Nephron (organoid): ENCODE measurements at regions not wholly inside any gene's neighbourhood (a gene's known extent, or its start where the extent isn't known, plus 50 kb on each side); places are given as distances from the start of the nearest gene placed in this dataset.
A peak's percentile ranks its signal among the peaks of the same experiment; 100 is the strongest.

Source experiments
- H3K27ac Mint-ChIP-seq, 3 experiments: 2 replicates each; pipeline ENCODE4 v1.8.0; 2020; ENCODE audit warnings: mixed read lengths in 3 of 3, mild to moderate bottlenecking in 2 of 3, moderate library complexity in 1 of 3
- H3K27me3 Mint-ChIP-seq: 2 replicates; pipeline ENCODE4 v1.8.0; 2021; ENCODE audit warnings: low read depth, mild to moderate bottlenecking, moderate library complexity, mixed read lengths
- H3K36me3 Mint-ChIP-seq: 2 replicates; pipeline ENCODE4 v1.8.0; 2020; ENCODE audit warnings: low read depth, mixed read lengths
- H3K4me1 Mint-ChIP-seq: 2 replicates; pipeline ENCODE4 v1.8.0; 2020; ENCODE audit warnings: mixed read lengths
- H3K4me3 Mint-ChIP-seq, 3 experiments: 2 replicates each; pipeline ENCODE4 v1.8.0; 2020; ENCODE audit warnings: mild to moderate bottlenecking in 3 of 3, mixed read lengths in 3 of 3, moderate library complexity in 2 of 3
- H3K9me3 Mint-ChIP-seq: 2 replicates; pipeline ENCODE4 v1.8.0; 2020; ENCODE audit warnings: mixed read lengths
- CTCF ChIP-seq, 3 experiments: fragments of 200-600 bp; sonication (generic); IDR thresholded peaks; one replicate each; pipeline ENCODE4 v1.5.0; 2021; ENCODE audit warnings: antibody characterized with exemption in 3 of 3; ENCODE audit not compliant: unreplicated experiment in 3 of 3

- no peaks in the 10 kb centered on the region for H3K36me3 Mint-ChIP-seq
Observed at GRCh38 chr10:113980408-113981087, 63.1 kb upstream of the ADRB1 start.

GRCh38 chr10:113982296-113982695 is 61.4 kb upstream of the ADRB1 start:
- H3K9me3 Mint-ChIP-seq, result no peaks in the 10 kb centered on the region
- peak overlapping the region in 1 of 3 experiments; percentile 62 for H3K27ac Mint-ChIP-seq
- no peak for TF ChIP-seq CTCF (IDR thresholded peaks at IDR 0.05; ENCODE audit: unreplicated experiment in 3 of 3)
- H3K27me3 Mint-ChIP-seq, result peaks cover 3% of the 10 kb centered on the region
- no peak overlapping the region for H3K4me3 Mint-ChIP-seq
- H3K36me3 Mint-ChIP-seq, result no peaks in the 10 kb centered on the region
- peaks cover 6% of the 10 kb centered on the region for H3K4me1 Mint-ChIP-seq

More at GRCh38 chr10:113980408-113981087, 63.1 kb upstream of the ADRB1 start:
- Mint-ChIP-seq H3K9me3 (no peaks in the 10 kb centered on the region), H3K4me1 (peaks cover 6% of the 10 kb centered on the region), H3K4me3 (no peak overlapping the region), H3K27me3 (peaks cover 12% of the 10 kb centered on the region), H3K27ac (no peak overlapping the region)
- TF ChIP-seq CTCF (IDR thresholded peaks at IDR 0.05; ENCODE audit: unreplicated experiment in 3 of 3), result no peak

- Mint-ChIP-seq H3K9me3 (no peaks in the 10 kb centered on the region), H3K36me3 (no peaks in the 10 kb centered on the region), H3K4me3 (no peak overlapping the region), H3K27ac (peak overlapping the region in 1 of 3 experiments; percentile 62), H3K27me3 (peaks cover 7% of the 10 kb centered on the region), H3K4me1 (peaks cover 6% of the 10 kb centered on the region)
- TF ChIP-seq CTCF (IDR thresholded peaks at IDR 0.05; ENCODE audit: unreplicated experiment in 3 of 3), result no peak
Observed at GRCh38 chr10:113982769-113983168, 60.9 kb upstream of the ADRB1 start.

- Mint-ChIP-seq H3K36me3 (no peaks in the 10 kb centered on the region), H3K4me1 (peaks cover 6% of the 10 kb centered on the region), H3K9me3 (no peaks in the 10 kb centered on the region)
Observed at GRCh38 chr10:113983552-113983951, 60.1 kb upstream of the ADRB1 start.

GRCh38 chr10:113985297-113985844 is 58.3 kb upstream of the ADRB1 start:
- H3K9me3 Mint-ChIP-seq, result no peaks in the 10 kb centered on the region
- H3K36me3 Mint-ChIP-seq, result no peaks in the 10 kb centered on the region
- no peak overlapping the region for H3K27ac Mint-ChIP-seq
- peaks cover 10% of the 10 kb centered on the region for H3K27me3 Mint-ChIP-seq
- H3K4me3 Mint-ChIP-seq, result no peak overlapping the region
- TF ChIP-seq CTCF (IDR thresholded peaks at IDR 0.05; ENCODE audit: unreplicated experiment in 3 of 3), result no peak
- peaks cover 6% of the 10 kb centered on the region for H3K4me1 Mint-ChIP-seq

More at GRCh38 chr10:113983552-113983951, 60.1 kb upstream of the ADRB1 start:
- no peak for TF ChIP-seq CTCF (IDR thresholded peaks at IDR 0.05; ENCODE audit: unreplicated experiment in 3 of 3)
- Mint-ChIP-seq H3K27me3 (peaks cover 13% of the 10 kb centered on the region), H3K27ac (peak overlapping the region in 1 of 3 experiments; percentile 62), H3K4me3 (no peak overlapping the region)

GRCh38 chr10:113986316-113986715 is 57.4 kb upstream of the ADRB1 start:
- no peak overlapping the region for H3K4me3 Mint-ChIP-seq
- TF ChIP-seq CTCF (IDR thresholded peaks at IDR 0.05; ENCODE audit: unreplicated experiment in 3 of 3), result no peak
- H3K27me3 Mint-ChIP-seq, result peaks cover 10% of the 10 kb centered on the region
- H3K36me3 Mint-ChIP-seq, result no peaks in the 10 kb centered on the region
- no peak overlapping the region for H3K27ac Mint-ChIP-seq
- H3K4me1 Mint-ChIP-seq, result peaks cover 6% of the 10 kb centered on the region
- H3K9me3 Mint-ChIP-seq, result no peaks in the 10 kb centered on the region
